SU-DHL-6 (cell line): ENCODE measurements at regions not wholly inside any gene's neighbourhood (a gene's known extent, or its start where the extent isn't known, plus 50 kb on each side); places are given as distances from the start of the nearest gene placed in this dataset.

ENCODE experiments used
- CTCF ChIP-seq: fragments of 200-600 bp; sonication (generic); IDR thresholded peaks from one replicate; pipeline ENCODE4 v1.5.1; 2017; ENCODE audit warnings: antibody characterized with exemption, mild to moderate bottlenecking, low read length, moderate library complexity; ENCODE audit not compliant: insufficient read depth, poor library complexity, severe bottlenecking
- EZH2phosphoT487 ChIP-seq: fragments of 200-600 bp; sonication (generic), shearing (Covaris generic); conservative IDR thresholded peaks from 2 replicates; pipeline ENCODE4 v1.6.1; 2018; ENCODE audit warnings: mild to moderate bottlenecking, antibody characterized with exemption, low read length, moderate library complexity, mixed read lengths

GRCh38 chr20:21643417-21643816, 62.0 kb upstream of the PAX1 start:
- TF ChIP-seq CTCF (no peak), EZH2phosphoT487 (no peak)
